ENCODE measurements at regions not wholly inside any gene's neighbourhood (a gene's known extent, or its start where the extent isn't known, plus 50 kb on each side); places are given as distances from the start of the nearest gene placed in this dataset.

- Histone ChIP-seq H3K4me1 (ENCODE audit: low read length) (no peaks in the 10 kb centered on the region), H3F3A (ENCODE audit: insufficient read depth, low read length) (no peaks in the 10 kb centered on the region), H3K9ac (ENCODE audit: low read length) (no peak overlapping the region)
Observed at GRCh38 chr13:44840131-44840530, 149.1 kb downstream of the NUFIP1 start.

GRCh38 chr13:44837250-44837649 is 152.0 kb downstream of the NUFIP1 start:
- no peak overlapping the region for H2AFZ ChIP-seq (ENCODE audit: low read length)
- H3K36me3 ChIP-seq (replicated peaks; ENCODE audit: insufficient read depth, low read length): no peaks in the 10 kb centered on the region
- H3K9ac ChIP-seq (ENCODE audit: low read length): no peak overlapping the region
- no peaks in the 10 kb centered on the region for H3K9me3 ChIP-seq (replicated peaks; ENCODE audit: insufficient read depth, low read length)
- TF ChIP-seq CTCF (IDR thresholded peaks at IDR 0.05; ENCODE audit: low read length): no peak
- TF ChIP-seq EZH2 (optimal IDR thresholded peaks at IDR 0.05; ENCODE audit: low read depth, low read length): no peak
- TF ChIP-seq EZH2phosphoT487 (IDR thresholded peaks at IDR 0.05; ENCODE audit: low read length): no peak
- H3K27ac ChIP-seq (ENCODE audit: low read length): no peak overlapping the region
- no peaks in the 10 kb centered on the region for H3F3A ChIP-seq (ENCODE audit: insufficient read depth, low read length)
- no peaks in the 10 kb centered on the region for H4K20me1 ChIP-seq (ENCODE audit: insufficient read depth, low read length)
- no peaks in the 10 kb centered on the region for H3K79me2 ChIP-seq (ENCODE audit: low read length)
- no peak overlapping the region for H3K4me2 ChIP-seq (ENCODE audit: low read depth, low read length)
- H3K4me1 ChIP-seq (ENCODE audit: low read length): no peaks in the 10 kb centered on the region
- DNase-seq: no peak
- H3K4me3 ChIP-seq (ENCODE audit: low read length): no peak overlapping the region
- H3K9me2 ChIP-seq (replicated peaks; ENCODE audit: insufficient read depth, low read length): no peaks in the 10 kb centered on the region
- H3K27me3 ChIP-seq (replicated peaks; ENCODE audit: insufficient read depth, low read length): no peaks in the 10 kb centered on the region

More at GRCh38 chr13:44840131-44840530, 149.1 kb downstream of the NUFIP1 start:
- Histone ChIP-seq H3K4me3 (ENCODE audit: low read length) (no peak overlapping the region), H4K20me1 (ENCODE audit: insufficient read depth, low read length) (no peaks in the 10 kb centered on the region), H3K79me2 (ENCODE audit: low read length) (no peaks in the 10 kb centered on the region), H2AFZ (ENCODE audit: low read length) (no peak overlapping the region), H3K4me2 (ENCODE audit: low read depth, low read length) (no peak overlapping the region), H3K27me3 (replicated peaks; ENCODE audit: insufficient read depth, low read length) (no peaks in the 10 kb centered on the region), H3K9me3 (replicated peaks; ENCODE audit: insufficient read depth, low read length) (no peaks in the 10 kb centered on the region), H3K27ac (ENCODE audit: low read length) (no peak overlapping the region), H3K36me3 (replicated peaks; ENCODE audit: insufficient read depth, low read length) (no peaks in the 10 kb centered on the region), H3K9me2 (replicated peaks; ENCODE audit: insufficient read depth, low read length) (no peaks in the 10 kb centered on the region)
- TF ChIP-seq EZH2phosphoT487 (IDR thresholded peaks at IDR 0.05; ENCODE audit: low read length) (no peak), EZH2 (optimal IDR thresholded peaks at IDR 0.05; ENCODE audit: low read depth, low read length) (no peak), CTCF (IDR thresholded peaks at IDR 0.05; ENCODE audit: low read length) (no peak)
- DNase-seq: no peak

GRCh38 chr13:44834404-44834803 is 154.9 kb downstream of the NUFIP1 start:
- no peaks in the 10 kb centered on the region for H3K27me3 ChIP-seq (replicated peaks; ENCODE audit: insufficient read depth, low read length)
- H4K20me1 ChIP-seq (ENCODE audit: insufficient read depth, low read length): no peaks in the 10 kb centered on the region
- H3K27ac ChIP-seq (ENCODE audit: low read length): no peak overlapping the region
- H3K9me2 ChIP-seq (replicated peaks; ENCODE audit: insufficient read depth, low read length): no peaks in the 10 kb centered on the region
- TF ChIP-seq CTCF (IDR thresholded peaks at IDR 0.05; ENCODE audit: low read length) (no peak), EZH2 (optimal IDR thresholded peaks at IDR 0.05; ENCODE audit: low read depth, low read length) (no peak)
- H3K4me1 ChIP-seq (ENCODE audit: low read length): no peaks in the 10 kb centered on the region
- no peaks in the 10 kb centered on the region for H3K79me2 ChIP-seq (ENCODE audit: low read length)
- DNase-seq: no peak
- H3F3A ChIP-seq (ENCODE audit: insufficient read depth, low read length): no peaks in the 10 kb centered on the region
- H3K9me3 ChIP-seq (replicated peaks; ENCODE audit: insufficient read depth, low read length): no peaks in the 10 kb centered on the region
- H3K4me3 ChIP-seq (ENCODE audit: low read length): no peak overlapping the region
- no peaks in the 10 kb centered on the region for H3K36me3 ChIP-seq (replicated peaks; ENCODE audit: insufficient read depth, low read length)
- no peak overlapping the region for H2AFZ ChIP-seq (ENCODE audit: low read length)
- H3K4me2 ChIP-seq (ENCODE audit: low read depth, low read length): no peak overlapping the region
- no peak overlapping the region for H3K9ac ChIP-seq (ENCODE audit: low read length)
